ENCODE measurements at regions not wholly inside any gene's neighbourhood (a gene's known extent, or its start where the extent isn't known, plus 50 kb on each side); places are given as distances from the start of the nearest gene placed in this dataset.

DNA sequence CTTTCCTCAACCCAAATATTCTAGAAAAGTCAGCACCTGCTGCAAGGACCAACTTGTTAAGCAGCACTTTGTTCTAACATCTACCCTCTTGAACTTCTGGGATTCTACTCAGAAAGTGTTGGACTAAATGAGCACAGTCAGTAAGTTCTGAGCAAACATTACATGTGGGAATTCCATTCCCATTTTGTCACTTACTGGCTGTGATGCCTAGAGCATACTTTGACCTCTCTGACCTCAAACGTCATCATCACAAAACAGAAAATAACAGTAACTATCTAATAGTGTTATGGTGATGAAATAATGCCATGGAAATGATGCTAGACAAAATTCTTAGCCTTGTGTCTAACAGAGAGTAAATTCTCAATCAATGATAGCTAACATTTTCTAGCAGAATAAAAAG is 829.4 kb downstream of the EPHA7 start:
- H3K27ac ChIP-seq (ENCODE audit: low read depth in 1 of 2, low read length in 2 of 2): no peak overlapping the region
- no peak overlapping the region for H3K27ac Mint-ChIP-seq
- TF ChIP-seq, protein P1, sequence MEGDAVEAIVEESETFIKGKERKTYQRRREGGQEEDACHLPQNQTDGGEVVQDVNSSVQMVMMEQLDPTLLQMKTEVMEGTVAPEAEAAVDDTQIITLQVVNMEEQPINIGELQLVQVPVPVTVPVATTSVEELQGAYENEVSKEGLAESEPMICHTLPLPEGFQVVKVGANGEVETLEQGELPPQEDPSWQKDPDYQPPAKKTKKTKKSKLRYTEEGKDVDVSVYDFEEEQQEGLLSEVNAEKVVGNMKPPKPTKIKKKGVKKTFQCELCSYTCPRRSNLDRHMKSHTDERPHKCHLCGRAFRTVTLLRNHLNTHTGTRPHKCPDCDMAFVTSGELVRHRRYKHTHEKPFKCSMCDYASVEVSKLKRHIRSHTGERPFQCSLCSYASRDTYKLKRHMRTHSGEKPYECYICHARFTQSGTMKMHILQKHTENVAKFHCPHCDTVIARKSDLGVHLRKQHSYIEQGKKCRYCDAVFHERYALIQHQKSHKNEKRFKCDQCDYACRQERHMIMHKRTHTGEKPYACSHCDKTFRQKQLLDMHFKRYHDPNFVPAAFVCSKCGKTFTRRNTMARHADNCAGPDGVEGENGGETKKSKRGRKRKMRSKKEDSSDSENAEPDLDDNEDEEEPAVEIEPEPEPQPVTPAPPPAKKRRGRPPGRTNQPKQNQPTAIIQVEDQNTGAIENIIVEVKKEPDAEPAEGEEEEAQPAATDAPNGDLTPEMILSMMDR (IDR thresholded peaks at IDR 0.05): no peak
- no peaks in the 10 kb centered on the region for H3K4me1 ChIP-seq (ENCODE audit: control insufficient read depth in 1 of 2, insufficient read depth in 2 of 2, low read length in 2 of 2)
- no peaks in the 10 kb centered on the region for H3K9me3 ChIP-seq (replicated peaks in 1 of 2; ENCODE audit: control insufficient read depth in 1 of 2, insufficient read depth in 1 of 2, low read length in 2 of 2)
- H3K27me3 ChIP-seq (ENCODE audit: control insufficient read depth in 2 of 2, insufficient read depth in 2 of 2, low read length in 2 of 2): no peaks in the 10 kb centered on the region
- no peak overlapping the region for H3K9ac ChIP-seq (ENCODE audit: insufficient read depth, low read length, poor library complexity, severe bottlenecking)
- no peak for DNase-seq
- no peak overlapping the region for H3K4me2 ChIP-seq (replicated peaks; ENCODE audit: extremely low read depth, low read length, poor library complexity, severe bottlenecking)
- no peaks in the 10 kb centered on the region for H3K36me3 Mint-ChIP-seq
- H3K36me3 ChIP-seq (replicated peaks in 1 of 2; ENCODE audit: control insufficient read depth in 1 of 2, insufficient read depth in 2 of 2, low read length in 2 of 2): no peaks in the 10 kb centered on the region
- WGBS (ENCODE audit: insufficient coverage): no CpG with 5 or more reads among the region's 1 CpG
- H3K9me3 Mint-ChIP-seq: peaks cover 0 to 1% (median 0%) of the 10 kb centered on the region in 7 donors
- H3K79me2 ChIP-seq (ENCODE audit: insufficient read depth, low read length): no peaks in the 10 kb centered on the region
- H4K20me1 ChIP-seq (ENCODE audit: insufficient read depth, low read length): no peaks in the 10 kb centered on the region
- intact Hi-C loops (cut with micrococcal nuclease): no loop called here
- H2AFZ ChIP-seq (ENCODE audit: insufficient read depth, low read depth, low read length, poor library complexity, severe bottlenecking): no peak overlapping the region
- H3K4me3 Mint-ChIP-seq: no peak overlapping the region
- no peak overlapping the region for H3K4me3 ChIP-seq (replicated peaks in 1 of 3; ENCODE audit: low read depth in 2 of 3, low read length in 3 of 3)
- no peaks in the 10 kb centered on the region for H3K4me1 Mint-ChIP-seq
- no peaks in the 10 kb centered on the region for H3K27me3 Mint-ChIP-seq (ENCODE audit: low read depth in 3 of 3)

DNA sequence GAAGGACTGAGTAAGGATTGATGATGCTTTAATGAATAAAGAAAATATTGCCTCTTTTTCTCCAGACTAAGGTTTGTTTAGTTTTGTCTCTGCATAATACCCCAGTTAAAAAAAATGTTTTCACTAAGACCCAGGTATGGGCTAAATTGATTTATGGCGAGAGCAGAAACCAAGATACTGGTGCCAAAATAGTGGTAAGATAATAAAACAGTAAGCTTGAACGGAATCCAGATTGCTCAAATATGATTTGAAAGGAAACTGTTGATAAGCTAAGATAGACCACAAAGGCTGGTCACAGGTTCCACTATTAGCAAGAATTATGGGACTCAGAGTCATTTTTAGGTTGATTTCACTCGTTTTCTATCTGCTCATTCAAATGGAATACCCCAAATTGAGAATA is 831.2 kb downstream of the EPHA7 start:
- H3K79me2 ChIP-seq (ENCODE audit: insufficient read depth, low read length): no peaks in the 10 kb centered on the region
- H3K9ac ChIP-seq (ENCODE audit: insufficient read depth, low read length, poor library complexity, severe bottlenecking): no peak overlapping the region
- Mint-ChIP-seq H3K4me1 (no peaks in the 10 kb centered on the region), H3K36me3 (no peaks in the 10 kb centered on the region), H3K4me3 (no peak overlapping the region), H3K27ac (no peak overlapping the region), H3K27me3 (ENCODE audit: low read depth in 3 of 3) (no peaks in the 10 kb centered on the region), H3K9me3 (peaks cover 0 to 1% (median 0%) of the 10 kb centered on the region in 7 donors)
- no peaks in the 10 kb centered on the region for H3K4me1 ChIP-seq (ENCODE audit: control insufficient read depth in 1 of 2, insufficient read depth in 2 of 2, low read length in 2 of 2)
- no peak overlapping the region for H2AFZ ChIP-seq (ENCODE audit: insufficient read depth, low read depth, low read length, poor library complexity, severe bottlenecking)
- H3K27me3 ChIP-seq (ENCODE audit: control insufficient read depth in 2 of 2, insufficient read depth in 2 of 2, low read length in 2 of 2): no peaks in the 10 kb centered on the region
- no CpG with 5 or more reads among the region's 3 CpGs for WGBS (ENCODE audit: insufficient coverage)
- TF ChIP-seq, protein P1 (IDR thresholded peaks at IDR 0.05): no peak
- no peaks in the 10 kb centered on the region for H4K20me1 ChIP-seq (ENCODE audit: insufficient read depth, low read length)
- no peak overlapping the region for H3K4me3 ChIP-seq (replicated peaks in 1 of 3; ENCODE audit: low read depth in 2 of 3, low read length in 3 of 3)
- no peak overlapping the region for H3K27ac ChIP-seq (ENCODE audit: low read depth in 1 of 2, low read length in 2 of 2)
- H3K36me3 ChIP-seq (replicated peaks in 1 of 2; ENCODE audit: control insufficient read depth in 1 of 2, insufficient read depth in 2 of 2, low read length in 2 of 2): no peaks in the 10 kb centered on the region
- no peak for DNase-seq
- H3K4me2 ChIP-seq (replicated peaks; ENCODE audit: extremely low read depth, low read length, poor library complexity, severe bottlenecking): no peak overlapping the region
- H3K9me3 ChIP-seq (replicated peaks in 1 of 2; ENCODE audit: control insufficient read depth in 1 of 2, insufficient read depth in 1 of 2, low read length in 2 of 2): no peaks in the 10 kb centered on the region
- intact Hi-C loops (cut with micrococcal nuclease): no loop called here
